ENCODE measurements at regions not wholly inside any gene's neighbourhood (a gene's known extent, or its start where the extent isn't known, plus 50 kb on each side); places are given as distances from the start of the nearest gene placed in this dataset.
"Not testable (repeated sequence)": the region's sequence is repeated elsewhere in the genome, so short reads cannot be mapped to it uniquely, and the experiment has no call there.

- H3K36me3 Mint-ChIP-seq; DNase-seq; H3K4me3 Mint-ChIP-seq; H3K27ac Mint-ChIP-seq; H3K27ac ChIP-seq (ENCODE audit: low read length); H3K9me3 Mint-ChIP-seq; H3K9me3 ChIP-seq; H3K4me3 ChIP-seq (ENCODE audit: control insufficient read depth in 1 of 2, extremely low read depth in 1 of 2, low read length in 1 of 2); POLR2A ChIA-PET; ATAC-seq (replicated peaks in 1 of 4); H3K36me3 ChIP-seq (ENCODE audit: control insufficient read depth in 2 of 2, extremely low read depth in 1 of 2, insufficient read depth in 1 of 2, low read length in 1 of 2): not testable (repeated sequence)
- CTCF ChIA-PET: interaction anchor here (0.7 to 1.2 kb wide), 2 partner anchors 15 to 25 kb away, joined by 3 to 7 read pairs; no protein-coding TSS in a partner anchor
- Mint-ChIP-seq H3K27me3 (peaks cover 6 to 29% of the 10 kb centered on the region in 2 donors), H3K4me1 (peaks cover 14 to 15% (median 15%) of the 10 kb centered on the region in 3 donors)
- Histone ChIP-seq H3K4me1 (ENCODE audit: control insufficient read depth in 1 of 2, extremely low read depth in 1 of 2, insufficient read depth in 2 of 2, low read length in 2 of 2) (peaks cover 0 to 18% of the 10 kb centered on the region in 2 experiments), H3K27me3 (replicated peaks in 1 of 2; ENCODE audit: control insufficient read depth in 2 of 2, extremely low read depth in 1 of 2, insufficient read depth in 2 of 2, low read length in 1 of 2) (peaks cover 3 to 19% of the 10 kb centered on the region in 2 experiments)
- 100% methylated on average over 6 of the region's 7 CpGs for WGBS (ENCODE audit: insufficient coverage)
Observed at GRCh38 chr15:22249511-22249910, 169.2 kb downstream of the OR4M2 start.

GRCh38 chr15:22250501-22251290, 170.4 kb downstream of the OR4M2 start:
- Mint-ChIP-seq H3K27me3 (peaks cover 9 to 40% of the 10 kb centered on the region in 2 donors), H3K4me1 (peaks cover 21 to 23% (median 22%) of the 10 kb centered on the region in 3 donors)
- H3K27me3 ChIP-seq (replicated peaks in 1 of 2; ENCODE audit: control insufficient read depth in 2 of 2, extremely low read depth in 1 of 2, insufficient read depth in 2 of 2, low read length in 1 of 2): peaks cover 3 to 26% of the 10 kb centered on the region in 2 experiments
- CTCF ChIA-PET; DNase-seq; H3K4me3 ChIP-seq (ENCODE audit: control insufficient read depth in 1 of 2, extremely low read depth in 1 of 2, low read length in 1 of 2); POLR2A ChIA-PET; H3K36me3 Mint-ChIP-seq; H3K9me3 ChIP-seq; H3K9me3 Mint-ChIP-seq; H3K36me3 ChIP-seq (ENCODE audit: control insufficient read depth in 2 of 2, extremely low read depth in 1 of 2, insufficient read depth in 1 of 2, low read length in 1 of 2); H3K4me3 Mint-ChIP-seq; ATAC-seq (replicated peaks in 1 of 4); H3K27ac Mint-ChIP-seq; H3K27ac ChIP-seq (ENCODE audit: low read length): not testable (repeated sequence)
- 86% methylated on average over 16 of the region's 18 CpGs for WGBS (ENCODE audit: insufficient coverage)
- peaks cover 0 to 27% of the 10 kb centered on the region in 2 experiments for H3K4me1 ChIP-seq (ENCODE audit: control insufficient read depth in 1 of 2, extremely low read depth in 1 of 2, insufficient read depth in 2 of 2, low read length in 2 of 2)

DNA sequence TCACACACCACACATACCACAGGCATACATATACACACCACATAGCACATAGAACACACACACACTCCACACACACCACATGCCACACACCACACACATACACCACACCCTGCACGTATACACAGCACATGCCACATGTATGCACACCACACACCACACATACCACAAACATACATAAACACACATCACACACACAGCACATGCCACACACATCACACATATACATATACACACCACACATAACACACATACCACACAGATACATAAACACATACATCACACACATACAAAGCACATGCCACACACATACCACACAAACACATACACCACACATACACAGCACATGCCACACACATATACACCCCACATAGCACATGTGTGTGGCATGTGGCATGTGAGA, 171.1 kb downstream of the OR4M2 start:
- Mint-ChIP-seq H3K4me3 (no peak overlapping the region), H3K4me1 (peaks cover 21 to 25% (median 24%) of the 10 kb centered on the region in 3 donors), H3K27me3 (peaks cover 13 to 42% of the 10 kb centered on the region in 2 donors), H3K27ac (no peak overlapping the region), H3K36me3 (peaks cover 4% of the 10 kb centered on the region), H3K9me3 (no peaks in the 10 kb centered on the region)
- H3K9me3 ChIP-seq: no peaks in the 10 kb centered on the region
- 68% methylated on average over 1 of the region's 1 CpG for WGBS (ENCODE audit: insufficient coverage)
- H3K4me1 ChIP-seq (ENCODE audit: control insufficient read depth in 1 of 2, extremely low read depth in 1 of 2, insufficient read depth in 2 of 2, low read length in 2 of 2): peaks cover 0 to 29% of the 10 kb centered on the region in 2 experiments
- H3K4me3 ChIP-seq (ENCODE audit: control insufficient read depth in 1 of 2, extremely low read depth in 1 of 2, low read length in 1 of 2): no peak overlapping the region
- CTCF ChIA-PET: no interaction called here
- POLR2A ChIA-PET: no interaction called here
- H3K27ac ChIP-seq (ENCODE audit: low read length): no peak overlapping the region
- no peaks in the 10 kb centered on the region for H3K36me3 ChIP-seq (ENCODE audit: control insufficient read depth in 2 of 2, extremely low read depth in 1 of 2, insufficient read depth in 1 of 2, low read length in 1 of 2)
- DNase-seq (no peak), ATAC-seq (replicated peaks in 1 of 4) (no peak)
- peaks cover 3 to 32% of the 10 kb centered on the region in 2 experiments for H3K27me3 ChIP-seq (replicated peaks in 1 of 2; ENCODE audit: control insufficient read depth in 2 of 2, extremely low read depth in 1 of 2, insufficient read depth in 2 of 2, low read length in 1 of 2)

- ATAC-seq (replicated peaks in 1 of 4); DNase-seq; H3K36me3 Mint-ChIP-seq; H3K4me3 ChIP-seq (ENCODE audit: control insufficient read depth in 1 of 2, extremely low read depth in 1 of 2, low read length in 1 of 2); POLR2A ChIA-PET; H3K9me3 ChIP-seq; CTCF ChIA-PET; H3K27ac Mint-ChIP-seq; H3K4me3 Mint-ChIP-seq; H3K9me3 Mint-ChIP-seq; H3K36me3 ChIP-seq (ENCODE audit: control insufficient read depth in 2 of 2, extremely low read depth in 1 of 2, insufficient read depth in 1 of 2, low read length in 1 of 2); H3K27ac ChIP-seq (ENCODE audit: low read length): not testable (repeated sequence)
- H3K4me1 Mint-ChIP-seq: peaks cover 21 to 27% (median 25%) of the 10 kb centered on the region in 3 donors
- H3K27me3 Mint-ChIP-seq: peaks cover 17 to 45% of the 10 kb centered on the region in 2 donors
- 62% methylated on average over 4 of the region's 4 CpGs for WGBS (ENCODE audit: insufficient coverage)
- Histone ChIP-seq H3K27me3 (replicated peaks in 1 of 2; ENCODE audit: control insufficient read depth in 2 of 2, extremely low read depth in 1 of 2, insufficient read depth in 2 of 2, low read length in 1 of 2) (peaks cover 3 to 38% of the 10 kb centered on the region in 2 experiments), H3K4me1 (ENCODE audit: control insufficient read depth in 1 of 2, extremely low read depth in 1 of 2, insufficient read depth in 2 of 2, low read length in 2 of 2) (peaks cover 0 to 32% of the 10 kb centered on the region in 2 experiments)
Observed at GRCh38 chr15:22252047-22252446, 171.7 kb downstream of the OR4M2 start.

- 100% methylated on average over 4 of the region's 7 CpGs for WGBS (ENCODE audit: insufficient coverage)
- peaks cover 17 to 45% of the 10 kb centered on the region in 2 donors for H3K27me3 Mint-ChIP-seq
- peaks cover 3 to 40% of the 10 kb centered on the region in 2 experiments for H3K27me3 ChIP-seq (replicated peaks in 1 of 2; ENCODE audit: control insufficient read depth in 2 of 2, extremely low read depth in 1 of 2, insufficient read depth in 2 of 2, low read length in 1 of 2)
Observed at GRCh38 chr15:22252521-22252920, 172.2 kb downstream of the OR4M2 start.

DNA sequence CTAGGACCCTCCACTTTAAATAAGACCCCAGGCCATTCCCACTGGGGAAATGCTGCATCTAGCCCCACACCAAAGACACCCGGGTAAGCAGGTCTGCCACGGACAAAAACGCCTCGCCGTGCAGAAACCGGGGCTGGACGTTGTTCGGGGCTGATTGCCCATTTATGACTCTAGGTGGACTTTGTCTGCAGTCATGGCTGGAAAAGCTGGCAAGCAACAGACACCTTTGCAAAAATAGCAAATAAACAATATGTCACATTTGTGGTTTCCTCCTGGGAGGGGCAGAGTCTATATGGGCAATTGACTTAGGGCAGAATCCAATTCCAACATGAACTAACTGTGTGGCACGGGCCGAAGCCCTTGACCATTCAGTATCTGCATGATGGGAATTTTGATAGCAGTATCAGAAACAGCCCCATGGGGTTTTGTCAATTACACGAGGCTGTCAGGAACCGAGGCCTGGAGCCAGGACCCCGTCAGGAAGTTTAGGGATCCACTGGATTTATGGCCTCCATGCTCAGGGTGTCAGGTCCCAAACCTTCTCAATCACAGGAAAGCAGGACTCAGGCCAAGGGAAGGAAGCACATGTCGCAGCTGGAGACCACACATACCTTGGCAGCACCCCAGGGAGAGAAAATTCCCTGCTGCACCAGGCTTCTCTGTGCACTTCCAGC, 172.8 kb downstream of the OR4M2 start:
- H3K4me3 Mint-ChIP-seq; H3K9me3 ChIP-seq; H3K4me3 ChIP-seq (ENCODE audit: control insufficient read depth in 1 of 2, extremely low read depth in 1 of 2, low read length in 1 of 2); H3K27ac ChIP-seq (ENCODE audit: low read length); DNase-seq; H3K9me3 Mint-ChIP-seq; CTCF ChIA-PET; H3K36me3 Mint-ChIP-seq; POLR2A ChIA-PET; H3K27ac Mint-ChIP-seq; H3K36me3 ChIP-seq (ENCODE audit: control insufficient read depth in 2 of 2, extremely low read depth in 1 of 2, insufficient read depth in 1 of 2, low read length in 1 of 2); ATAC-seq (replicated peaks in 1 of 4): not testable (repeated sequence)
- Histone ChIP-seq H3K27me3 (replicated peaks in 1 of 2; ENCODE audit: control insufficient read depth in 2 of 2, extremely low read depth in 1 of 2, insufficient read depth in 2 of 2, low read length in 1 of 2) (peaks cover 3 to 36% of the 10 kb centered on the region in 2 experiments), H3K4me1 (ENCODE audit: control insufficient read depth in 1 of 2, extremely low read depth in 1 of 2, insufficient read depth in 2 of 2, low read length in 2 of 2) (peaks cover 0 to 32% of the 10 kb centered on the region in 2 experiments)
- Mint-ChIP-seq H3K27me3 (peaks cover 17 to 43% of the 10 kb centered on the region in 2 donors), H3K4me1 (peaks cover 21 to 27% (median 25%) of the 10 kb centered on the region in 3 donors)
- 72% methylated on average over 6 of the region's 14 CpGs for WGBS (ENCODE audit: insufficient coverage)

More at GRCh38 chr15:22252521-22252920, 172.2 kb downstream of the OR4M2 start:
- peaks cover 21 to 27% (median 25%) of the 10 kb centered on the region in 3 donors for H3K4me1 Mint-ChIP-seq
- H3K27ac Mint-ChIP-seq; H3K9me3 ChIP-seq; ATAC-seq (replicated peaks in 1 of 4); H3K36me3 ChIP-seq (ENCODE audit: control insufficient read depth in 2 of 2, extremely low read depth in 1 of 2, insufficient read depth in 1 of 2, low read length in 1 of 2); DNase-seq; POLR2A ChIA-PET; H3K9me3 Mint-ChIP-seq; H3K27ac ChIP-seq (ENCODE audit: low read length); H3K36me3 Mint-ChIP-seq; CTCF ChIA-PET; H3K4me3 ChIP-seq (ENCODE audit: control insufficient read depth in 1 of 2, extremely low read depth in 1 of 2, low read length in 1 of 2); H3K4me3 Mint-ChIP-seq: not testable (repeated sequence)
- H3K4me1 ChIP-seq (ENCODE audit: control insufficient read depth in 1 of 2, extremely low read depth in 1 of 2, insufficient read depth in 2 of 2, low read length in 2 of 2): peaks cover 0 to 32% of the 10 kb centered on the region in 2 experiments
